H1 (cell line): ENCODE measurements at regions not wholly inside any gene's neighbourhood (a gene's known extent, or its start where the extent isn't known, plus 50 kb on each side); places are given as distances from the start of the nearest gene placed in this dataset.

Experiments
- ATF2 ChIP-seq: IDR thresholded peaks from 2 replicates; pipeline ENCODE4 v1.6.1; 2012; ENCODE audit warnings: low read length, inconsistent platforms
- BRCA1 ChIP-seq: IDR thresholded peaks from 2 replicates; pipeline ENCODE4 v1.6.1; 2012; ENCODE audit warnings: low read depth, low read length, improper control_type of control experiment
- CHD1 ChIP-seq: IDR thresholded peaks from 2 replicates; pipeline ENCODE4 v1.6.1; 2012; ENCODE audit warnings: low read depth, low read length, improper control_type of control experiment
- CTBP2 ChIP-seq: IDR thresholded peaks from 2 replicates; pipeline ENCODE4 v1.7.0; 2011; ENCODE audit warnings: borderline replicate concordance, mild to moderate bottlenecking, moderate library complexity, mixed read lengths, low read length; ENCODE audit not compliant: insufficient read depth, insufficient read length
- PHF8 ChIP-seq: fragments of 200-600 bp; sonication (generic); conservative IDR thresholded peaks from 2 replicates; pipeline ENCODE4 v1.7.1; 2012; ENCODE audit warnings: low read depth, mild to moderate bottlenecking, inconsistent platforms, low read length, moderate library complexity
- POLR2A ChIP-seq, 2 experiments: IDR thresholded peaks; 1 replicate in 1 of 2; 2 replicates in 1 of 2; pipeline ENCODE4 v1.6.1; 2011; ENCODE audit warnings: low read depth in 2 of 2, low read length in 2 of 2, mild to moderate bottlenecking in 2 of 2; ENCODE audit errors: control extremely low read depth in 1 of 2
- RNF2 ChIP-seq: fragments of 200-900, 300-1000 bp; sonication (generic); IDR thresholded peaks from 2 replicates; pipeline ENCODE4 v1.7.1; 2016; ENCODE audit warnings: borderline replicate concordance, low read depth, mild to moderate bottlenecking, antibody characterized with exemption, low read length; ENCODE audit not compliant: poor library complexity, severe bottlenecking; ENCODE audit errors: missing control alignments
- SIRT6 ChIP-seq: IDR thresholded peaks from one replicate; pipeline ENCODE4 v1.7.1; 2012; ENCODE audit warnings: low read length, inconsistent platforms

- TF ChIP-seq SIRT6 (no peak), RNF2 (no peak), CTBP2 (no peak), ATF2 (no peak), BRCA1 (no peak), POLR2A (IDR thresholded peaks at IDR 0.05; ENCODE audit: control extremely low read depth in 1 of 2, low read depth in 2 of 2, low read length in 2 of 2) (no peak), PHF8 (no peak), CHD1 (no peak)
- TF ChIP-seq, all 59 proteins: peak for 0
Measured at GRCh38 chr2:238712011-238712410, 135.9 kb upstream of the TWIST2 start (continued).
